Nephron progenitor cell (in vitro differentiated cells): ENCODE measurements at regions not wholly inside any gene's neighbourhood (a gene's known extent, or its start where the extent isn't known, plus 50 kb on each side); places are given as distances from the start of the nearest gene placed in this dataset.

ENCODE experiments used
- DNase-seq: peaks from one replicate; pipeline ENCODE4 v3.0.0; 2021
- H3K27ac Mint-ChIP-seq: 2 replicates; pipeline ENCODE4 v1.8.0; 2021; ENCODE audit warnings: mild to moderate bottlenecking, moderate library complexity, mixed read lengths
- H3K27me3 Mint-ChIP-seq: 2 replicates; pipeline ENCODE4 v1.8.0; 2021; ENCODE audit warnings: mild to moderate bottlenecking, low read depth, mixed read lengths; ENCODE audit not compliant: poor library complexity
- H3K36me3 Mint-ChIP-seq: 2 replicates; pipeline ENCODE4 v1.8.0; 2021; ENCODE audit warnings: low read depth, mixed read lengths
- H3K4me1 Mint-ChIP-seq: 2 replicates; pipeline ENCODE4 v1.8.0; 2021; ENCODE audit warnings: mixed read lengths
- H3K4me3 Mint-ChIP-seq: 2 replicates; pipeline ENCODE4 v1.8.0; 2021; ENCODE audit warnings: mild to moderate bottlenecking, moderate library complexity, mixed read lengths
- H3K9me3 Mint-ChIP-seq: 2 replicates; pipeline ENCODE4 v1.8.0; 2021; ENCODE audit warnings: mild to moderate bottlenecking, moderate library complexity, mixed read lengths
- CTCF ChIP-seq: fragments of 200-600 bp; sonication (generic); IDR thresholded peaks from 2 replicates; pipeline ENCODE4 v1.5.0; 2021; ENCODE audit warnings: antibody characterized with exemption

- Mint-ChIP-seq H3K4me1 (no peaks in the 10 kb centered on the region), H3K27me3 (peaks cover 15% of the 10 kb centered on the region), H3K4me3 (no peak overlapping the region), H3K27ac (no peak overlapping the region), H3K9me3 (peaks cover 10% of the 10 kb centered on the region), H3K36me3 (no peaks in the 10 kb centered on the region)
- no peak for TF ChIP-seq CTCF
- DNase-seq: no peak
Measured at GRCh38 chr14:22124073-22124613, 450.5 kb upstream of the OR4E1 start.

- H3K9me3 Mint-ChIP-seq: no peaks in the 10 kb centered on the region
- no peaks in the 10 kb centered on the region for H3K4me1 Mint-ChIP-seq
- no peaks in the 10 kb centered on the region for H3K36me3 Mint-ChIP-seq
- no peak overlapping the region for H3K4me3 Mint-ChIP-seq
- no peak for DNase-seq
- H3K27ac Mint-ChIP-seq: no peak overlapping the region
- peaks cover 15% of the 10 kb centered on the region for H3K27me3 Mint-ChIP-seq
- no peak for TF ChIP-seq CTCF
Measured at GRCh38 chr14:22122829-22123560, 449.4 kb upstream of the OR4E1 start.

- TF ChIP-seq CTCF: peak; percentile 18
- Mint-ChIP-seq H3K27ac (no peak overlapping the region), H3K9me3 (no peaks in the 10 kb centered on the region), H3K27me3 (peaks cover 12% of the 10 kb centered on the region), H3K4me3 (no peak overlapping the region), H3K4me1 (no peaks in the 10 kb centered on the region), H3K36me3 (no peaks in the 10 kb centered on the region)
- DNase-seq: peak; percentile 13
Measured at GRCh38 chr14:22122227-22122818, 448.7 kb upstream of the OR4E1 start.

- TF ChIP-seq CTCF: no peak
- Mint-ChIP-seq H3K27me3 (peaks cover 6% of the 10 kb centered on the region), H3K27ac (no peak overlapping the region), H3K4me3 (no peak overlapping the region), H3K36me3 (no peaks in the 10 kb centered on the region), H3K9me3 (no peaks in the 10 kb centered on the region), H3K4me1 (no peaks in the 10 kb centered on the region)
- DNase-seq: no peak
Measured at GRCh38 chr14:22118899-22119477, 445.4 kb upstream of the OR4E1 start.

GRCh38 chr14:22113401-22113800 lies 439.8 kb upstream of the OR4E1 start:
- Mint-ChIP-seq H3K4me1 (no peaks in the 10 kb centered on the region), H3K36me3 (no peaks in the 10 kb centered on the region), H3K27me3 (no peaks in the 10 kb centered on the region), H3K27ac (no peak overlapping the region), H3K9me3 (no peaks in the 10 kb centered on the region), H3K4me3 (no peak overlapping the region)
- no peak for DNase-seq
- no peak for TF ChIP-seq CTCF
